WTC11 (cell line): ENCODE measurements at regions not wholly inside any gene's neighbourhood (a gene's known extent, or its start where the extent isn't known, plus 50 kb on each side); places are given as distances from the start of the nearest gene placed in this dataset.

Experiments
- ATAC-seq: fragments of 200-7000 bp; cut with Tn5 transposase; 2 replicates; pipeline ENCODE4 v1.10.0; 2021; ENCODE audit warnings: mild to moderate bottlenecking, moderate library complexity
- CTCF ChIA-PET: fragments of 300-600 bp; sonication (Branson Sonifier 250); formaldehyde crosslinking; loops from one replicate; lab custom pipeline; 2021; ENCODE audit warnings: antibody characterized with exemption; lab: Charles Lee
- POLR2A ChIA-PET: fragments of 350-600 bp; sonication (Branson Sonifier 250); formaldehyde crosslinking; loops from one replicate; lab custom pipeline; 2021; ENCODE audit warnings: antibody characterized with exemption; lab: Charles Lee
- DNase-seq: peaks from one replicate; pipeline ENCODE4 v3.0.0; 2021; ENCODE audit warnings: low spot score
- H3K27ac Mint-ChIP-seq: 2 replicates; pipeline ENCODE4 v1.8.0; 2021; ENCODE audit warnings: mixed read lengths
- H3K27me3 Mint-ChIP-seq: 2 replicates; pipeline ENCODE4 v1.8.0; 2021; ENCODE audit warnings: low read depth, mild to moderate bottlenecking, moderate library complexity, mixed read lengths
- H3K36me3 Mint-ChIP-seq: 2 replicates; pipeline ENCODE4 v1.8.0; 2021; ENCODE audit warnings: mixed read lengths
- H3K4me1 Mint-ChIP-seq: 2 replicates; pipeline ENCODE4 v1.8.0; 2022; ENCODE audit warnings: mixed read lengths
- H3K4me3 Mint-ChIP-seq: 2 replicates; pipeline ENCODE4 v1.8.0; 2021; ENCODE audit warnings: mild to moderate bottlenecking, moderate library complexity, mixed read lengths
- H3K9me3 Mint-ChIP-seq: 2 replicates; pipeline ENCODE4 v1.8.0; 2021; ENCODE audit warnings: mixed read lengths
- ARID4B ChIP-seq: sonication (generic); formaldehyde crosslinking; IDR thresholded peaks from 2 replicates; pipeline ENCODE4 v1.8.0; 2023; ENCODE audit warnings: missing genetic modification reagents, mild to moderate bottlenecking, borderline replicate concordance
- CREM ChIP-seq: sonication (generic); formaldehyde crosslinking; IDR thresholded peaks from 2 replicates; pipeline ENCODE4 v1.8.1; 2022; ENCODE audit warnings: mild to moderate bottlenecking, missing genetic modification reagents, moderate library complexity
- E2F1 ChIP-seq: sonication (generic); formaldehyde crosslinking; IDR thresholded peaks from 2 replicates; pipeline ENCODE4 v1.8.0; 2022; ENCODE audit warnings: mild to moderate bottlenecking, missing genetic modification reagents
- E2F4 ChIP-seq: sonication (generic); formaldehyde crosslinking; IDR thresholded peaks from 2 replicates; pipeline ENCODE4 v1.8.1; 2022; ENCODE audit warnings: low read depth, mild to moderate bottlenecking, moderate library complexity, missing genetic modification reagents, borderline replicate concordance
- FOXP4 ChIP-seq: sonication (generic); formaldehyde crosslinking; IDR thresholded peaks from 2 replicates; pipeline ENCODE4 v1.8.0; 2022; ENCODE audit warnings: mild to moderate bottlenecking, missing genetic modification reagents
- GRHL2 ChIP-seq: fragments of 250-450 bp; sonication (Bioruptor Pico); IDR thresholded peaks from 2 replicates; pipeline ENCODE4 v1.8.0; 2022; ENCODE audit warnings: mild to moderate bottlenecking, moderate library complexity; ENCODE audit not compliant: insufficient replicate concordance, severe bottlenecking
- HMGA2 ChIP-seq: fragments of 250-450 bp; sonication (Bioruptor Pico); IDR thresholded peaks from 2 replicates; pipeline ENCODE4 v1.4.0; 2021; ENCODE audit warnings: mild to moderate bottlenecking, moderate library complexity
- IRF1 ChIP-seq: sonication (generic); formaldehyde crosslinking; IDR thresholded peaks from 2 replicates; pipeline ENCODE4 v1.8.0; 2023; ENCODE audit warnings: missing genetic modification reagents
- JAZF1 ChIP-seq: fragments of 250-450 bp; sonication (Bioruptor Pico); IDR thresholded peaks from 2 replicates; pipeline ENCODE4 v1.9.0; 2021; ENCODE audit warnings: moderate library complexity, mild to moderate bottlenecking, inconsistent platforms
- USF2 ChIP-seq: sonication (generic); formaldehyde crosslinking; IDR thresholded peaks from 2 replicates; pipeline ENCODE4 v1.8.1; 2023; ENCODE audit warnings: mild to moderate bottlenecking, missing genetic modification reagents, moderate library complexity
- ZNF121 ChIP-seq: sonication (generic); formaldehyde crosslinking; IDR thresholded peaks from 2 replicates; pipeline ENCODE4 v1.8.0; 2023; ENCODE audit warnings: missing genetic modification reagents
- ZNF281 ChIP-seq: sonication (generic); formaldehyde crosslinking; IDR thresholded peaks from 2 replicates; pipeline ENCODE4 v1.8.0; 2023; ENCODE audit warnings: mild to moderate bottlenecking, missing genetic modification reagents
- ZNF317 ChIP-seq: sonication (generic); formaldehyde crosslinking; IDR thresholded peaks from 2 replicates; pipeline ENCODE4 v1.8.1; 2023; ENCODE audit warnings: low read depth, mild to moderate bottlenecking, moderate library complexity, missing genetic modification reagents, borderline replicate concordance
- ZNF396 ChIP-seq: fragments of 250-450 bp; sonication (Bioruptor Pico); IDR thresholded peaks from 2 replicates; pipeline ENCODE4 v1.8.0; 2021; ENCODE audit warnings: mild to moderate bottlenecking, moderate library complexity, borderline replicate concordance
- ZNF532 ChIP-seq: fragments of 250-450 bp; sonication (Bioruptor Pico); IDR thresholded peaks from 2 replicates; pipeline ENCODE4 v1.9.0; 2021; ENCODE audit warnings: mild to moderate bottlenecking, borderline replicate concordance
- ZNF671 ChIP-seq: fragments of 250-450 bp; sonication (Bioruptor Pico); IDR thresholded peaks from 2 replicates; pipeline ENCODE4 v1.8.0; 2021; ENCODE audit warnings: mild to moderate bottlenecking

GRCh38 chr21:23861911-23862504 lies 1745.3 kb downstream of the MRPL39 start (continued):
- TF ChIP-seq FOXP4 (no peak), ZNF532 (CRISPR knock-in tag) (no peak), ZNF121 (CRISPR knock-in tag) (no peak), ZNF671 (CRISPR knock-in tag) (no peak), E2F1 (CRISPR knock-in tag) (no peak), HMGA2 (CRISPR knock-in tag) (no peak), JAZF1 (CRISPR knock-in tag) (no peak), ARID4B (CRISPR knock-in tag) (no peak), E2F4 (no peak)

- H3K4me3 Mint-ChIP-seq = no peak overlapping the region
- no peak overlapping the region for H3K27ac Mint-ChIP-seq
- H3K36me3 Mint-ChIP-seq = peaks cover 14% of the 10 kb centered on the region
- H3K27me3 Mint-ChIP-seq = no peaks in the 10 kb centered on the region
- ChIA-PET CTCF (interaction anchor here (0.6 kb wide), 1 partner anchor 247 kb away, joined by 3 read pairs; no protein-coding TSS in a partner anchor), POLR2A (no interaction called here)
- DNase-seq (no peak), ATAC-seq (no peak)
- peaks cover 47% of the 10 kb centered on the region for H3K9me3 Mint-ChIP-seq
- H3K4me1 Mint-ChIP-seq = no peaks in the 10 kb centered on the region
- TF ChIP-seq ZNF396 (CRISPR knock-in tag) (no peak), ZNF281 (CRISPR knock-in tag) (no peak), E2F1 (CRISPR knock-in tag) (no peak), CREM (CRISPR knock-in tag) (no peak), ZNF317 (CRISPR knock-in tag) (no peak), IRF1 (no peak), GRHL2 (CRISPR knock-in tag) (no peak), USF2 (no peak)
Observed at GRCh38 chr21:23858878-23859277, 1748.4 kb downstream of the MRPL39 start.
